Right renal pelvis (tissue), 4 donors: ENCODE measurements at regions not wholly inside any gene's neighbourhood (a gene's known extent, or its start where the extent isn't known, plus 50 kb on each side); places are given as distances from the start of the nearest gene placed in this dataset.

Experiments used
- DNase-seq, 4 donors: peaks; one replicate each; pipeline ENCODE4 v3.0.0-alpha.2; 2013; ENCODE audit warnings: low read depth in 4 of 4, low spot score in 3 of 4, missing footprints in 1 of 4

DNA sequence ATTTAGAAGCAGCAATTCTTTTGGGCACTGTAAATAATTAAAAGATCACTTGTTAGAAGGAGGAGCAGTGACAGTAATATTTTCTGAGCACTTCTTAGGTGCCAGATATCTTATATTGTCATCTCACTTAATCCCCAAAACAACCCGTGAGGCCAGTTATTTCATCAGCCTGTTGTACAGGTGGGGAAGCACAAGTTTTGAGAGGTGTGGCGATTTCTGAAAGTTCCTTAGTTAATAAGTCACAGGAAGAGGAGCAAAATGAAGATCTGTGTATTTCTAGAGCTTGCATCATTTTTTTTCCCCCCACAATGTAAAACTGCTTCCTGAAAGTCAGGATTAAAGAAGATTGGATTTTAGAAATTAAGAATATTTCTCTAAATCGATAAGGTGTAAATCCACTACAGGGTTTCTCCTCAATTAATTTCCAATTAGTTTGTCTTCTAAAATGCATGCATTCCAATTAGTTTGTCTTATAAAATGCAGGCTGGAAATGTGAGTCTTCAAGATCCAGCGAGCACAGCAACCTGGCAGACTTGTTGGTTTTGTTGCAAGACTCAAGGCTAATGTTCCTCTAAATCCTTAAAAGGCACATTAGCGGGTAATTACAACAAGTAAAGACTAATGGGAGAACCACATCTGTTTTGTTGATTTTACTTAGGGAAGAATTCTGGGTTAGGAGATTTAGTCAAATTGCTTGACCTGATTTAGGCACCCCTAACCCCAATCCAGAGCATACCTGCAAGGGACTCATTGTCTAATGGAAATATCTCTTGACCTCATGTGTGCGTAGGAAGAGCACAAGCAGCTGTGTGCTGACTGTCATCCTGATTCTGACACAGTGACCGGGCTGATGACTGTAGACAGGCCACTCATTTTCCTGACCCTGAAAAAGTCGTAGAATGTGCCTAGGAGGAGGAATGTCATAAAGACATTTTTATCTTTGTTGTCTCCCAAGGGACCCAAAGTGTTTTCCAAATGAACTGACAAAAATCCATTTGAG is 272.0 kb downstream of the BAMBI start:
- DNase-seq: no peak

- no peak for DNase-seq
Observed at GRCh38 chr10:28951484-28951883, 274.2 kb downstream of the BAMBI start.

- DNase-seq: no peak
Observed at GRCh38 chr10:28952523-28952922, 275.2 kb downstream of the BAMBI start.

- no peak for DNase-seq
Observed at GRCh38 chr10:28954211-28954610, 276.9 kb downstream of the BAMBI start.

DNA sequence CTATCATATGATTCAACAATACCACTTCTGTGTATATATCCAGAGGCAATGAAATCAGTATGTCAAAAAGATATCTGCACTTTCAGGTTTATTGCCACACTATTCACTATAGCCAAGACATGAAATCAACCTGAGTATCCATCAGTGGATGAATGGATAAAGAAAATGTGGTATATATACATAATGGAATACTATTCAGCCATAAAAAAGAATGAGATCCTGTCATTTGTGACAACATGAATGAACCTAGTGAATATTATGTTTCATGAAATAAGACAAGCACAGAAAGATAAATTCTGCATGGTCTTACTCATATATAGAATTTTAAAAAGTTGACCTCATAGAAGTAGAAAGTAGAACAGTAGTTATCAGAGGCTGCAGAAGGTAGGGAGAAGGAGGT is 281.1 kb downstream of the BAMBI start:
- no peak for DNase-seq

- no peak for DNase-seq
Observed at GRCh38 chr10:28959850-28960501, 282.7 kb downstream of the BAMBI start.

GRCh38 chr10:28962768-28963167 is 285.4 kb downstream of the BAMBI start:
- DNase-seq: no peak

GRCh38 chr10:28963539-28964221 is 286.4 kb downstream of the BAMBI start:
- DNase-seq: no peak

- DNase-seq: no peak
Observed at GRCh38 chr10:28965937-28966336, 288.6 kb downstream of the BAMBI start.

GRCh38 chr10:28967031-28967430 is 289.7 kb downstream of the BAMBI start:
- DNase-seq: no peak

DNA sequence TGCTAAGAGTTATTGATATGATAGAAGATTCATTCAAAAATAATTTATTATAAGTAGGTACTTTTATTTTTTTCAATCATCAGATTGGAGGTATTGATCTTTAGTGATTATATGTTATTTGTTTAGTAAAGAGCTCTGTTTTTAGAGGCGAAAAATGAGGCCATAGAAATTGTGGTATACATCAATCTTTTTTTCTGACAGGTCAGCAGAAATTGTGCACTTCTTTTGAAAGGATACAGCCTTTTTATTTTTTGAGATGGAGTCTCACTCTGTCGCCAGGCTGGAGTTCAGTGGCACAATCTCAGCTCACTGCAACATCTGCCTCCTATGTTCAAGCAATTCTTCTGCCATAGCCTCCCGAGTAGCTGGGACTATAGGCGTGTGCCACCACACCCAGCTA is 292.1 kb downstream of the BAMBI start:
- DNase-seq: no peak

GRCh38 chr10:28970231-28970630 is 292.9 kb downstream of the BAMBI start:
- DNase-seq: no peak

DNA sequence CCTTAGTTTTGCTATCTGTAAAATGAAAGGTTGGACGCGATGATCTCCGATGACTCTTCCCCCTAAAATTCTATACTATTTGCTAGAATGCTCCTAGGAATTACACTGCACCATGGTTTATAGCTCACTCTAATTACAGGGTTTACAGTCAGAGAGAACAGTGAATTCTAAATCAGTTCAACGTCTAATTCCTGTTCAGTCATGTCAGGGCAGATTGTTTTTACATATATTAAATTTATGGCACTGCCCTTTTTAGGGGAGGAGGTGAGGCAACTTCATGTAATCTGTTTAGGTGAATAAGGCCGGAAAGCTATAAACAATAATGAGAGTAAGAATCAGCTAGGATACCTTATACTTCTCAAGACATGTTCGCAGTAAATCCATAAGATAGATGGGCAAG is 293.9 kb downstream of the BAMBI start:
- no peak for DNase-seq

GRCh38 chr10:28971764-28972163 is 294.4 kb downstream of the BAMBI start:
- no peak for DNase-seq

GRCh38 chr10:28973309-28973972 is 296.1 kb downstream of the BAMBI start:
- no peak for DNase-seq

DNA sequence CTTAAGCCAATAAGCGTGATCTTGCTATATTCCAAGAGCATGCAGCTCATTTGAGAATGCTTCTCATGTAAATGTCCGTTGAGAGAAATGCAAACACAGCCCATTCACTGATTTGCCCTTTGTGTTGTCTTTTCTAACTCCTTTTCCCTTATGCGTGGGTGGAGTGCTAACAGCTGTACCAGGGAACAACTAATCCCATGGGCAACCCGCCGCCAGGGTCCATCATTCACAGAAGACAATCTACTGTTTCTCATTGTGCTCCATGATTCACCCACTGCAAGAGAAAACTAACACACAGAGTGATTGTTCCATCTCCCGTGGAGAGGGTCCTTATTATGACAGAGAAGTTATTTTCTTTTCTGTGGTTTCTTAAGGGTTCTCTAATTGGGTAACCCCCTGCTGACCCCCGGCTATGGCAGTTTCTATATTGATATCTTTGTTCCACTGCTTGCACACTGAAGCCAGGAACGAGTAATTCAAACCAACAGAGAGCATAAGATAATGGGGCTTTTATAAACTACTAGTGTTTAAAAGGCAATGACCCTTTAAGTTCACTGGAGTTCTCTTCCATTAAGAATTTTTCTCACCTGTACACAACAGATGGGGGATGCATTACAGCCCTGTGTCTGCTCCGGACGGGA is 298.7 kb downstream of the BAMBI start:
- peak in 2 of 4 donors; percentile 20 to 48 for DNase-seq

DNA sequence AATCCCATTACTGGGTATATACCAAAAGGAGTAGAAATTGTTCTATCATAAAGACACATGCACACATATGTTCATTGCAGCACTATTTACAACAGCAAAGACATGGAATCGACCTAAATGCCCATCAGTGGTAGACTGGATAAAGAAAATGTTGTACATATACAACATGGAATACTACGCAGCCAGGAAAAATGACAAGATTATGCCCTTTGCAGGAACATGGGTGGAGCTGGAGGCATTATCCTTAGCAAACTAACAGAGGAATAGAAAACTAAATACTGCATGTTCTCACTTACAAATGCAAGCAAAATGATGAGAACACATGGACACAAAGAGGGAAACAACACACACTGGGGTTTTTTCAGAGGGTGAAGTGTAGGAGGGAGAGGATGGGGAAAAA is 300.2 kb downstream of the BAMBI start:
- DNase-seq: no peak

DNA sequence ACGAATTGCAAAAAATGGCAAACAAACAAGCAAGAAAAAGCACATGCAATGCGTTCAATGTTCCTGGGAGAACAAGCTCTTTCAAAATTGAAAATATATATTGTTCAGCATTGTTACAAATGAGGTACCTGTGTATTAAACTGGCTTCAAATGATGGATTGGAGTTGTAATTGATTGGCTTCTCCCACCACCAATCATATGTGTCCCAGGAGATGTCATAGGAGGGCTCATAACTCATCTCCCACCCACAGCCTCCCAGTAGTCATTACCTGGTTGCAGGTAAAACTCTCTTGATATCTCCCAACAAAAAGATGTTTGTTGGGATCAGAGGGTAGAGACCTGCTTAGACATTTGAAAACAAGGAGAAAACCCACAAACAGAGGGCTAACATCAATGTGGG is 302.9 kb downstream of the BAMBI start:
- DNase-seq: no peak

GRCh38 chr10:28981007-28981406 is 303.7 kb downstream of the BAMBI start:
- no peak for DNase-seq

DNA sequence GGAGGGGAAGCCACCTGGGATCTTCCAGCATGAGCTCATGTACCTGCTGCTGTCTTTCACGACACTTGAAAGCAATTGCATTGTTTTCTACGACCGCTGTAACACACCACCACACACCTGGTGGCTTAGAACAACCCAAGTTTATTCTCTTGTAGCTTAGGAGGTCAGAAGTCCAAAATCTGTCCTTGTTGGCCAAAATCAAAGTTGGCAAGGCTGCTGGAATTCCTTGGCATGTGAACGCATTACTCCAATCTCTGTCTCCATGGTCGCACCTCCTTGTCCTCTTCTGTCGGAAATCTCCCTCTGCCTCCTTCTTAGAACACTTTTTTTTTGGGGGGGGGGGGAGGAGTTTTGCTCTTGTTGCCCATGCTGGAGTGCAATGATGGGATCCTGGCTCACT is 305.7 kb downstream of the BAMBI start:
- DNase-seq: no peak
